HG03103 (cell line): ENCODE measurements at regions not wholly inside any gene's neighbourhood (a gene's known extent, or its start where the extent isn't known, plus 50 kb on each side); places are given as distances from the start of the nearest gene placed in this dataset.

Experiments
- ATAC-seq: cut with Tn5 transposase; IDR thresholded peaks from one replicate; pipeline ENCODE4 v1.9.1; 2021; ENCODE audit warnings: low read depth; ENCODE audit not compliant: unreplicated experiment

- ATAC-seq, result no peak
Measured at GRCh38 chr5:74182603-74183002, 457.9 kb downstream of the ENC1 start.

GRCh38 chr5:74179701-74180100 lies 460.8 kb downstream of the ENC1 start:
- ATAC-seq, result no peak

GRCh38 chr5:74179179-74179578 lies 461.3 kb downstream of the ENC1 start:
- ATAC-seq, result no peak

- ATAC-seq, result no peak
Measured at GRCh38 chr5:74177961-74178360, 462.6 kb downstream of the ENC1 start.

GRCh38 chr5:74174366-74174765 lies 466.2 kb downstream of the ENC1 start:
- no peak for ATAC-seq

- no peak for ATAC-seq
Measured at GRCh38 chr5:74173665-74174064, 466.9 kb downstream of the ENC1 start.

- ATAC-seq, result no peak
Measured at GRCh38 chr5:74173241-74173640, 467.3 kb downstream of the ENC1 start.

- no peak for ATAC-seq
Measured at GRCh38 chr5:74169701-74170100, 470.8 kb downstream of the ENC1 start.

GRCh38 chr5:74167930-74168315 lies 472.6 kb downstream of the ENC1 start:
- no peak for ATAC-seq

GRCh38 chr5:74167206-74167929 lies 473.2 kb downstream of the ENC1 start:
- no peak for ATAC-seq

- ATAC-seq, result no peak
Measured at GRCh38 chr5:74166064-74166463, 474.5 kb downstream of the ENC1 start.

GRCh38 chr5:74164725-74165235 lies 475.7 kb downstream of the ENC1 start:
- ATAC-seq, result no peak

- no peak for ATAC-seq
Measured at GRCh38 chr5:74162524-74162923, 478.0 kb downstream of the ENC1 start.

- no peak for ATAC-seq
Measured at GRCh38 chr5:74161170-74161569, 479.4 kb downstream of the ENC1 start.

- ATAC-seq, result no peak
Measured at GRCh38 chr5:74156728-74157383, 483.7 kb downstream of the ENC1 start.

GRCh38 chr5:74155501-74155900 lies 485.0 kb downstream of the ENC1 start:
- no peak for ATAC-seq

GRCh38 chr5:74154526-74154925 lies 486.0 kb downstream of the ENC1 start:
- no peak for ATAC-seq

GRCh38 chr5:74153255-74153790 lies 487.2 kb downstream of the ENC1 start:
- ATAC-seq, result no peak

GRCh38 chr5:74152625-74153254 lies 487.8 kb downstream of the ENC1 start:
- no peak for ATAC-seq

GRCh38 chr5:74152136-74152535 lies 488.4 kb downstream of the ENC1 start:
- ATAC-seq, result no peak

GRCh38 chr5:74149395-74149794 lies 491.1 kb downstream of the ENC1 start:
- no peak for ATAC-seq
